Epithelial cell of esophagus (primary cell): ENCODE measurements at regions not wholly inside any gene's neighbourhood (a gene's known extent, or its start where the extent isn't known, plus 50 kb on each side); places are given as distances from the start of the nearest gene placed in this dataset.
A peak's percentile ranks its signal among the peaks of the same experiment; 100 is the strongest.

ENCODE experiments used
- DNase-seq: peaks from one replicate; pipeline ENCODE4 v3.0.0; 2010; ENCODE audit warnings: low read depth
- H3K4me3 ChIP-seq: 2 replicates; pipeline ENCODE4 v1.5.1; 2011; ENCODE audit warnings: mild to moderate bottlenecking, low read length, control low read depth
- TF ChIP-seq, protein P1 (sequence below): IDR thresholded peaks from 2 replicates; pipeline ENCODE4 v1.5.1; 2011; ENCODE audit warnings: low read depth, mild to moderate bottlenecking, low read length, control low read depth, inconsistent platforms; ENCODE audit not compliant: insufficient read depth; ENCODE audit errors: missing control alignments

DNA sequence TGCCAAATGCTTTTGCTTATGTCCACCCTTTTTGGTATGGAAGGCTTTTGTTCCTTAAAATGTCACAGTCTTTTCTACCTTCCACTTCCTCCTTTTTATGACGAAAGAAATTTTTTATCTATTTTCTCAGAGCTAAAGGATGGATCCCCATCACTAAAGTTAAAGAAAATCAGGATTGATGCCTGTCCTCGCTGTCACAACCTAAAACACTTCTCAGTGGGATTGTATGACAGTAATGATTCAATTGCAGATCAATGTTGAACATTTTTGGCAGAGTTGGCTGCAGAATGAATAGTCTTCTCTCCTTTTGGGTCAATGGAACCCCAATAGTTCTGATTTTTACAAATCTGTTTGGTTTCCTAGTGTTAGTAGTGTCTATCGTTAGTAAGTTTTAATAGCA is 549.8 kb upstream of the ROBO2 start:
- DNase-seq = no peak
- TF ChIP-seq, protein P1, sequence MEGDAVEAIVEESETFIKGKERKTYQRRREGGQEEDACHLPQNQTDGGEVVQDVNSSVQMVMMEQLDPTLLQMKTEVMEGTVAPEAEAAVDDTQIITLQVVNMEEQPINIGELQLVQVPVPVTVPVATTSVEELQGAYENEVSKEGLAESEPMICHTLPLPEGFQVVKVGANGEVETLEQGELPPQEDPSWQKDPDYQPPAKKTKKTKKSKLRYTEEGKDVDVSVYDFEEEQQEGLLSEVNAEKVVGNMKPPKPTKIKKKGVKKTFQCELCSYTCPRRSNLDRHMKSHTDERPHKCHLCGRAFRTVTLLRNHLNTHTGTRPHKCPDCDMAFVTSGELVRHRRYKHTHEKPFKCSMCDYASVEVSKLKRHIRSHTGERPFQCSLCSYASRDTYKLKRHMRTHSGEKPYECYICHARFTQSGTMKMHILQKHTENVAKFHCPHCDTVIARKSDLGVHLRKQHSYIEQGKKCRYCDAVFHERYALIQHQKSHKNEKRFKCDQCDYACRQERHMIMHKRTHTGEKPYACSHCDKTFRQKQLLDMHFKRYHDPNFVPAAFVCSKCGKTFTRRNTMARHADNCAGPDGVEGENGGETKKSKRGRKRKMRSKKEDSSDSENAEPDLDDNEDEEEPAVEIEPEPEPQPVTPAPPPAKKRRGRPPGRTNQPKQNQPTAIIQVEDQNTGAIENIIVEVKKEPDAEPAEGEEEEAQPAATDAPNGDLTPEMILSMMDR = no peak
- H3K4me3 ChIP-seq = no peak overlapping the region

DNA sequence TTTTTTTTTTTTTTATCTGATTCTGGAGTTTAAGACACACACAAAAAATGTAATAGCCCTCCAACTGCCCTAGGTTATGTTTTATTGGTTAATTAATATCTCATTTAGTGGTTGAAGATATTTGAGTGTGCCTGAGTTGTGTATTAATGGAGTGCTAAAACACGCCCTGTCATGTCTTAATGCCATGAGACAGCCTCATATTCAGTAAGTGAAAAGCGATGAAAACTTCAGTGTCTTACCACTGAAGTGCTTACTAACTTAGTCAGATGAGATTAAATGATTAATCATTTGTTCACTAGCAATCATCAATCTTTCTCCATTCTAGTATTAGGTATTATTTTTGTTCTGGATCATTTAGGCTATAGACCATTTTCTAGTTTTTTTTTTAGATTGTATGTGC is 544.7 kb upstream of the ROBO2 start:
- no peak overlapping the region for H3K4me3 ChIP-seq
- TF ChIP-seq, protein P1 = no peak
- peak; percentile 53 for DNase-seq

GRCh38 chr3:76497636-76498035 is 542.3 kb upstream of the ROBO2 start:
- peak; percentile 6 for DNase-seq
- H3K4me3 ChIP-seq = no peak overlapping the region
- TF ChIP-seq, protein P1 = no peak

DNA sequence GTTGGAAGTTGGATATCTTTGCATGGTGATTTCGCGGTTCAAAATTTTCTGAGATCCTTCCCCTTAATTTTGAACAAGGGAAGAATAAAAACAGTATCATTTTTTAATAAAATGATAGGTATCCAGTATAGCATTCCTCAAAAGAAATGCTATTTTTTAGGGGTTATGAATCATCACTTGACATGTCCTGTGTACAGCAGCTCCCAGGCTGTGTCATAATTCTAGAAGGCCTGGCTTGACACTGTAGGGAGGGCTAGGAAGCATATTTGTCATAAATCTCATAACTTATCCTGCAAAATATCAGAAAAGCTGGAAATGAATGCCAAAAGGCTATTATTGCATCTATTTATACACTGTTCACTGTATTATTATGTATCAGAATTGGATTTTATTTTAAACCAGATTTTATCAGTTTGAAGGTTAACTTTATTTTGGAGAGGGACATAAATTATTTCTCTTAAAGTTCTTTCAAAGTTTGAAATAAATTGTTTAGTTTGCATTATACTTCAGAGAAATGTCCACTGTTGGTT is 539.1 kb upstream of the ROBO2 start:
- no peak overlapping the region for H3K4me3 ChIP-seq
- no peak for DNase-seq
- TF ChIP-seq, protein P1 = no peak

GRCh38 chr3:76501315-76501714 is 538.6 kb upstream of the ROBO2 start:
- no peak for DNase-seq
- no peak overlapping the region for H3K4me3 ChIP-seq
- TF ChIP-seq, protein P1 = no peak

- TF ChIP-seq, protein P1 = no peak
- DNase-seq = no peak
- no peak overlapping the region for H3K4me3 ChIP-seq
These were observed 537.8 kb upstream of the ROBO2 start for GRCh38 chr3:76502076-76502475.

- no peak for DNase-seq
- TF ChIP-seq, protein P1 = no peak
- H3K4me3 ChIP-seq = no peak overlapping the region
These were observed 534.6 kb upstream of the ROBO2 start for GRCh38 chr3:76505202-76505845.
